ENCODE measurements at regions not wholly inside any gene's neighbourhood (a gene's known extent, or its start where the extent isn't known, plus 50 kb on each side); places are given as distances from the start of the nearest gene placed in this dataset.

GRCh38 chr20:61128701-61129269 is 123.3 kb upstream of the CDH4 start:
- no peak for DNase-seq
- H3K27me3 ChIP-seq (ENCODE audit: insufficient read depth in 3 of 3, low read length in 2 of 3): peaks cover 0 to 8% (median 6%) of the 10 kb centered on the region in 3 donors
- WGBS, 3 donors: 63 to 69% (median 63%) methylated on average over 14 of the region's 14 CpGs
- H3K27ac ChIP-seq: no peak overlapping the region
- TF ChIP-seq CTCF (IDR thresholded peaks at IDR 0.05): no peak
- no peaks in the 10 kb centered on the region for H3K9me3 ChIP-seq
- H3K4me3 ChIP-seq: no peak overlapping the region
- no peaks in the 10 kb centered on the region for H3K4me1 ChIP-seq
- no peak for ATAC-seq
- intact Hi-C loops (cut with DNase I): loop anchor here in 1 of 2 donors (5.0 kb wide), 1 partner anchor 916 kb away; no protein-coding TSS in a partner anchor
- H3K36me3 ChIP-seq (ENCODE audit: insufficient read depth in 1 of 2, low read depth in 1 of 2): no peaks in the 10 kb centered on the region

GRCh38 chr20:61129311-61129710 is 122.8 kb upstream of the CDH4 start:
- Histone ChIP-seq H3K4me3 (no peak overlapping the region), H3K27me3 (ENCODE audit: insufficient read depth in 3 of 3, low read length in 2 of 3) (peaks cover 0 to 8% (median 6%) of the 10 kb centered on the region in 3 donors), H3K4me1 (no peaks in the 10 kb centered on the region), H3K36me3 (ENCODE audit: insufficient read depth in 1 of 2, low read depth in 1 of 2) (no peaks in the 10 kb centered on the region), H3K9me3 (no peaks in the 10 kb centered on the region), H3K27ac (no peak overlapping the region)
- no peak for DNase-seq
- intact Hi-C loops (cut with DNase I): loop anchor here in 1 of 2 donors (5.0 kb wide), 1 partner anchor 917 kb away; no protein-coding TSS in a partner anchor
- ATAC-seq: no peak
- no peak for TF ChIP-seq CTCF (IDR thresholded peaks at IDR 0.05)
- WGBS, 3 donors: 35 to 54% (median 48%) methylated on average over 12 of the region's 12 CpGs

GRCh38 chr20:61130156-61130555 is 121.9 kb upstream of the CDH4 start:
- ATAC-seq: no peak
- no peaks in the 10 kb centered on the region for H3K9me3 ChIP-seq
- intact Hi-C loops (cut with DNase I): no loop called here
- no peaks in the 10 kb centered on the region for H3K36me3 ChIP-seq (ENCODE audit: insufficient read depth in 1 of 2, low read depth in 1 of 2)
- WGBS, 3 donors: 92 to 94% (median 92%) methylated on average over 7 of the region's 7 CpGs
- no peaks in the 10 kb centered on the region for H3K4me1 ChIP-seq
- TF ChIP-seq CTCF (IDR thresholded peaks at IDR 0.05): no peak
- no peak overlapping the region for H3K27ac ChIP-seq
- H3K27me3 ChIP-seq (ENCODE audit: insufficient read depth in 3 of 3, low read length in 2 of 3): peaks cover 0 to 8% (median 6%) of the 10 kb centered on the region in 3 donors
- no peak for DNase-seq
- H3K4me3 ChIP-seq: no peak overlapping the region

GRCh38 chr20:61131944-61132343 is 120.1 kb upstream of the CDH4 start:
- H3K9me3 ChIP-seq: no peaks in the 10 kb centered on the region
- no peaks in the 10 kb centered on the region for H3K36me3 ChIP-seq (ENCODE audit: insufficient read depth in 1 of 2, low read depth in 1 of 2)
- no peak overlapping the region for H3K27ac ChIP-seq
- H3K4me1 ChIP-seq: no peaks in the 10 kb centered on the region
- ATAC-seq (no peak), DNase-seq (no peak)
- H3K4me3 ChIP-seq: no peak overlapping the region
- WGBS, 3 donors: 94 to 97% (median 94%) methylated on average over 9 of the region's 9 CpGs
- peaks cover 0 to 17% (median 6%) of the 10 kb centered on the region in 3 donors for H3K27me3 ChIP-seq (ENCODE audit: insufficient read depth in 3 of 3, low read length in 2 of 3)
- intact Hi-C loops (cut with DNase I): no loop called here
- no peak for TF ChIP-seq CTCF (IDR thresholded peaks at IDR 0.05)

GRCh38 chr20:61133611-61134010 is 118.5 kb upstream of the CDH4 start:
- Histone ChIP-seq H3K4me1 (no peaks in the 10 kb centered on the region), H3K4me3 (no peak overlapping the region), H3K27me3 (ENCODE audit: insufficient read depth in 3 of 3, low read length in 2 of 3) (peaks cover 0 to 17% (median 8%) of the 10 kb centered on the region in 3 donors), H3K9me3 (no peaks in the 10 kb centered on the region), H3K36me3 (ENCODE audit: insufficient read depth in 1 of 2, low read depth in 1 of 2) (no peaks in the 10 kb centered on the region), H3K27ac (no peak overlapping the region)
- WGBS, 3 donors: 60 to 78% (median 75%) methylated on average over 6 of the region's 6 CpGs
- intact Hi-C loops (cut with DNase I): no loop called here
- DNase-seq: no peak
- no peak for ATAC-seq
- TF ChIP-seq CTCF (IDR thresholded peaks at IDR 0.05): no peak
